Cardiac fibroblast (primary cell): ENCODE measurements at regions not wholly inside any gene's neighbourhood (a gene's known extent, or its start where the extent isn't known, plus 50 kb on each side); places are given as distances from the start of the nearest gene placed in this dataset.

ENCODE experiments used
- DNase-seq, 2 donors: peaks; one replicate each; pipeline versions ENCODE4 v3.0.0 to v3.0.0-alpha.2; 2010; ENCODE audit warnings: low read depth in 2 of 2
- H3K4me3 ChIP-seq, 2 donors: replicated peaks in 1 of 2; 1 replicate in 1 of 2; 2 replicates in 1 of 2; pipeline ENCODE4 v1.5.1; 2011; ENCODE audit warnings: low read depth in 2 of 2, low read length in 2 of 2, mild to moderate bottlenecking in 2 of 2, moderate library complexity in 1 of 2
- CTCF ChIP-seq: IDR thresholded peaks from one replicate; pipeline ENCODE4 v1.5.1; 2011; ENCODE audit warnings: low read depth, mild to moderate bottlenecking, low read length, inconsistent platforms

DNA sequence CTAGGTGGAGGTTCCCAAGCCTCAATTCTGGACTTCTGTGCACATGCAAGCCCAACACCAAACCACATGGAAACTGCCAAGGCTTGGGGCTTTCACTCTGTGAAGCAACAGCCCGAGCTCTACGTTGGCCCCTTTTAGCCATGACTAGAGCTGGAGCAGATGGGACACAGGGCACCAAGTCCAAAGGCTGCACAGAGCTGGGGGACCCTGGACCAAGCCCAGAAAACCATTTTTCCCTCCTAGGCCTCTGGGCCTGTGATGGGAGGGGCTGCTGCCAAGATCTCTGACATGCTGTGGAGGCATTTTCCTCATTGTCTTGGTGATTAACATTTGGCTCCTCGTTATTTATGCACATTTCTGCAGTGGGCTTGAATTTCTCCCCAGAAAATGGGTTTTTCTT is 258.7 kb upstream of the ACTRT1 start:
- TF ChIP-seq CTCF: no peak
- no peak overlapping the region for H3K4me3 ChIP-seq
- DNase-seq: no peak

GRCh38 chrX:128309311-128309710 is 257.1 kb upstream of the ACTRT1 start:
- H3K4me3 ChIP-seq: no peak overlapping the region
- no peak for DNase-seq
- no peak for TF ChIP-seq CTCF

DNA sequence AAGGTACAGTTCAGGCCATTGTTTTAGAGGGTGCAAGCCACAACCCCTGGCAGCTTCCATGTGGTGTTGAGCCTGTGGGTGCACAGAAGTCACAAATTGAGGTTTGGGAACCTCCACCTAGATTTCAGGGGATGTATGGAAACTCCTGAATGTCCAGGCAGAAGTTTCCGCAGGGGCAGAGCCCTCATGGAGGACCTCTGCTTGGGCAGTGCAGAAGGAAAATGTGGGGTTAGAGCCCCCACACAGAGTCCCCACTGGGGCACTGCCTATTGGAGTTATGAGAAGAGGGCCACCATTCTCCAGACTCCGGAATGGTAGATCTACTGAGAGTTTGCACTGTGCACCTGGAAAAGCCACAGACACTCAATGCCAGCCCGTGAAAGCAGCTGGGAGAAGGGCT is 242.0 kb upstream of the ACTRT1 start:
- no peak for TF ChIP-seq CTCF
- DNase-seq: no peak
- no peak overlapping the region for H3K4me3 ChIP-seq

- no peak for DNase-seq
- no peak for TF ChIP-seq CTCF
- H3K4me3 ChIP-seq: no peak overlapping the region
Measured at GRCh38 chrX:128287693-128288092, 235.5 kb upstream of the ACTRT1 start.

DNA sequence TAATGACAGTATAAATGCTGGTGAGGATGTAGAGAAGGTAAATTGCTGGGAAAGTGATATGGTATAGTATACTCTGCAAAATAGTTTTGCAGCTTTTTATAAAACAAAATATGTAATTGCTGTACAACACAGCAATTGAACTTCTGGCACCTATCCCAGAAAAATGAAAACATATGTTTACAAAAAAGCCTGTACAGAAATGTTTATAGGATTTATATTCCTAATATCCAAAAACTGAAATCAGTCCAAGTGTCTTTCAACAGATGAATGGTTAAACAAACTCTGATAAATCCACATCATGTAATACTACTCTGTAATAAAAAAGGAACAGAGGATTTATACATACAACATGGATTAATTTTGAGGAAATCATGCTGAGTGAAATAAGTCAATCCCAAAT is 198.4 kb upstream of the ACTRT1 start:
- DNase-seq: no peak
- no peak for TF ChIP-seq CTCF

GRCh38 chrX:128216364-128216763 is 164.2 kb upstream of the ACTRT1 start:
- DNase-seq: no peak
- TF ChIP-seq CTCF: no peak
- H3K4me3 ChIP-seq: no peak overlapping the region

More for the DNA sequence above, 198.4 kb upstream of the ACTRT1 start:
- H3K4me3 ChIP-seq: no peak overlapping the region

- DNase-seq: no peak
- no peak overlapping the region for H3K4me3 ChIP-seq
- TF ChIP-seq CTCF: no peak
Measured at GRCh38 chrX:128165884-128166408, 113.7 kb upstream of the ACTRT1 start.
